ENCODE measurements at regions not wholly inside any gene's neighbourhood (a gene's known extent, or its start where the extent isn't known, plus 50 kb on each side); places are given as distances from the start of the nearest gene placed in this dataset.

- Mint-ChIP-seq H3K4me1 (no peaks in the 10 kb centered on the region), H3K27ac (no peak overlapping the region)
- TF ChIP-seq CTCF (IDR thresholded peaks at IDR 0.05; ENCODE audit: unreplicated experiment in 3 of 3), result no peak
These were observed 144.7 kb upstream of the CREB1 start for GRCh38 chr2:207385076-207385475.

GRCh38 chr2:207385903-207386302 is 143.9 kb upstream of the CREB1 start:
- Mint-ChIP-seq H3K27me3 (ENCODE audit: low read depth) (no peaks in the 10 kb centered on the region), H3K27ac (no peak overlapping the region), H3K4me1 (no peaks in the 10 kb centered on the region), H3K4me3 (no peak overlapping the region), H3K9me3 (peaks cover 21% of the 10 kb centered on the region), H3K36me3 (ENCODE audit: low read depth) (peaks cover 4% of the 10 kb centered on the region)
- no peak for TF ChIP-seq CTCF (IDR thresholded peaks at IDR 0.05; ENCODE audit: unreplicated experiment in 3 of 3)

More at GRCh38 chr2:207385076-207385475, 144.7 kb upstream of the CREB1 start:
- Mint-ChIP-seq H3K4me3 (no peak overlapping the region), H3K27me3 (ENCODE audit: low read depth) (no peaks in the 10 kb centered on the region), H3K9me3 (peaks cover 23% of the 10 kb centered on the region), H3K36me3 (ENCODE audit: low read depth) (peaks cover 4% of the 10 kb centered on the region)

- Mint-ChIP-seq H3K27ac (no peak overlapping the region), H3K9me3 (peaks cover 14% of the 10 kb centered on the region), H3K4me1 (peaks cover 5% of the 10 kb centered on the region), H3K36me3 (ENCODE audit: low read depth) (no peaks in the 10 kb centered on the region), H3K27me3 (ENCODE audit: low read depth) (no peaks in the 10 kb centered on the region), H3K4me3 (no peak overlapping the region)
- no peak for TF ChIP-seq CTCF (IDR thresholded peaks at IDR 0.05; ENCODE audit: unreplicated experiment in 3 of 3)
These were observed 142.7 kb upstream of the CREB1 start for GRCh38 chr2:207387001-207387571.

- TF ChIP-seq CTCF (IDR thresholded peaks at IDR 0.05; ENCODE audit: unreplicated experiment in 3 of 3), result no peak
- Mint-ChIP-seq H3K4me1 (peaks cover 31% of the 10 kb centered on the region), H3K36me3 (ENCODE audit: low read depth) (peaks cover 4% of the 10 kb centered on the region), H3K27me3 (ENCODE audit: low read depth) (no peaks in the 10 kb centered on the region), H3K27ac (no peak overlapping the region), H3K4me3 (no peak overlapping the region), H3K9me3 (peaks cover 5% of the 10 kb centered on the region)
These were observed 139.3 kb upstream of the CREB1 start for GRCh38 chr2:207390302-207391095.

- H3K4me1 Mint-ChIP-seq, result peaks cover 47% of the 10 kb centered on the region
- no peak for TF ChIP-seq CTCF (IDR thresholded peaks at IDR 0.05; ENCODE audit: unreplicated experiment in 3 of 3)
- peaks cover 5% of the 10 kb centered on the region for H3K36me3 Mint-ChIP-seq (ENCODE audit: low read depth)
- H3K27ac Mint-ChIP-seq, result peak overlapping the region; percentile 54 to 87 (median 61)
- H3K4me3 Mint-ChIP-seq, result peak overlapping the region in 1 of 3 experiments; percentile 8
- H3K27me3 Mint-ChIP-seq (ENCODE audit: low read depth), result no peaks in the 10 kb centered on the region
- peaks cover 7% of the 10 kb centered on the region for H3K9me3 Mint-ChIP-seq
These were observed 135.5 kb upstream of the CREB1 start for GRCh38 chr2:207394203-207394781.
